HCT116 (cell line): ENCODE measurements at regions not wholly inside any gene's neighbourhood (a gene's known extent, or its start where the extent isn't known, plus 50 kb on each side); places are given as distances from the start of the nearest gene placed in this dataset.

ENCODE experiments used
- ATAC-seq: fragments of 200-7000 bp; cut with Tn5 transposase; 2 replicates; pipeline ENCODE4 v1.9.1; 2020; ENCODE audit warnings: mild to moderate bottlenecking, moderate library complexity
- BruUV-seq: library from RNA; stranded (reverse); fragments of 400-500 nt; replicated peaks from 2 replicates; lab custom pipeline; 2021; lab: Mats Ljungman, UMichigan
- CTCF ChIA-PET: fragments of 300-600 bp; sonication (Branson Sonifier 250); formaldehyde crosslinking; loops from one replicate; lab custom pipeline; 2021; ENCODE audit warnings: antibody characterized with exemption; lab: Charles Lee
- POLR2A ChIA-PET: fragments of 300-600, 350-600 bp; sonication (Branson Sonifier 250); formaldehyde crosslinking; loops from one replicate; lab custom pipeline; 2021; ENCODE audit warnings: antibody characterized with exemption; lab: Charles Lee
- RAD21 ChIA-PET, 2 experiments: fragments of 300-600 bp; sonication (Branson Sonifier 250); formaldehyde crosslinking; loops; one replicate each; lab custom pipeline; 2023; ENCODE audit warnings: low total read pairs in 2 of 2; ENCODE audit not compliant: uncharacterized antibody in 2 of 2, unreplicated experiment in 2 of 2, low non-redundant PET in 1 of 2; lab: Charles Lee
- DNase-seq: peaks from one replicate; pipeline ENCODE4 v3.0.0-alpha.2; 2010; ENCODE audit warnings: low read depth, low spot score
- H2AFZ ChIP-seq: fragments of 200-600 bp; shearing (Covaris generic), sonication (generic); 2 replicates; pipeline ENCODE4 v1.6.1; 2017; ENCODE audit warnings: low read depth, mixed run types, mixed read lengths, antibody characterized with exemption, low read length; ENCODE audit not compliant: poor library complexity, severe bottlenecking
- H3K27ac ChIP-seq: 2 replicates; pipeline ENCODE4 v1.5.1; 2012; ENCODE audit warnings: low read depth, low read length
- H3K27me3 ChIP-seq: fragments of 200-600 bp; sonication (generic); 2 replicates; pipeline ENCODE4 v1.6.1; 2016; ENCODE audit warnings: mixed run types, low read length, mixed read lengths; ENCODE audit not compliant: insufficient read depth
- H3K36me3 ChIP-seq, 2 experiments: fragments of 200-500 bp in 1 of 2; fragments of 200-600 bp in 1 of 2; sonication (Bioruptor generic) in 1 of 2; sonication (generic) in 1 of 2; 2 replicates each; pipeline versions ENCODE4 v1.5.1 to v1.6.1; 2014 to 2016; ENCODE audit warnings: low read length in 2 of 2, inconsistent platforms in 1 of 2, mixed read lengths in 1 of 2, mixed run types in 1 of 2; ENCODE audit not compliant: insufficient read depth in 2 of 2, control insufficient read depth in 1 of 2
- H3K4me1 ChIP-seq, 2 experiments: fragments of 200-600 bp in 1 of 2; sonication (generic) in 1 of 2; 2 replicates each; pipeline versions ENCODE4 v1.5.1 to v1.6.1; 2012 to 2017; ENCODE audit warnings: low read length in 2 of 2, inconsistent platforms in 1 of 2, mild to moderate bottlenecking in 1 of 2, mixed read lengths in 1 of 2, mixed run types in 1 of 2, moderate library complexity in 1 of 2; ENCODE audit not compliant: insufficient read depth in 2 of 2, control insufficient read depth in 1 of 2
- H3K4me2 ChIP-seq: fragments of 200-600 bp; sonication (generic); 2 replicates; pipeline ENCODE4 v1.6.1; 2017; ENCODE audit warnings: mixed run types, low read length, mixed read lengths
- H3K4me3 ChIP-seq, 2 experiments: fragments of 200-600 bp in 1 of 2; sonication (generic) in 1 of 2; replicated peaks in 1 of 2; 2 replicates each; pipeline ENCODE4 v1.5.1; 2011 to 2016; ENCODE audit warnings: low read length in 2 of 2, control low read depth in 1 of 2, low read depth in 1 of 2, mild to moderate bottlenecking in 1 of 2, mixed read lengths in 1 of 2, mixed run types in 1 of 2
- H3K79me2 ChIP-seq: fragments of 200-600 bp; sonication (generic); 2 replicates; pipeline ENCODE4 v1.6.1; 2017; ENCODE audit warnings: mild to moderate bottlenecking, mixed run types, low read length, moderate library complexity, mixed read lengths; ENCODE audit not compliant: insufficient read depth
- H3K9ac ChIP-seq: fragments of 200-600 bp; sonication (generic); 2 replicates; pipeline ENCODE4 v1.6.1; 2016; ENCODE audit warnings: low read length, mixed read lengths
- H3K9me2 ChIP-seq: fragments of 200-600 bp; sonication (generic), shearing (Covaris generic); 2 replicates; pipeline ENCODE4 v1.6.1; 2017; ENCODE audit warnings: mixed run types, mild to moderate bottlenecking, moderate library complexity; ENCODE audit not compliant: insufficient read depth
- H3K9me3 ChIP-seq, 2 experiments: fragments of 200-500 bp in 1 of 2; fragments of 200-600 bp in 1 of 2; sonication (Bioruptor generic) in 1 of 2; sonication (generic) in 1 of 2; 2 replicates each; pipeline ENCODE4 v1.6.1; 2014 to 2017; ENCODE audit warnings: low read length in 2 of 2, mixed read lengths in 2 of 2, inconsistent platforms in 1 of 2, low read depth in 1 of 2, mild to moderate bottlenecking in 1 of 2, mixed run types in 1 of 2, moderate library complexity in 1 of 2; ENCODE audit not compliant: control insufficient read depth in 1 of 2, insufficient read depth in 1 of 2
- H4K20me1 ChIP-seq: fragments of 200-600 bp; sonication (generic), shearing (Covaris generic); 2 replicates; pipeline ENCODE4 v1.6.1; 2017; ENCODE audit warnings: mixed run types, mild to moderate bottlenecking, moderate library complexity; ENCODE audit not compliant: insufficient read depth
- EZH2phosphoT487 ChIP-seq: fragments of 200-600 bp; IDR thresholded peaks from 2 replicates; pipeline ENCODE4 v1.6.1; 2018; ENCODE audit warnings: antibody characterized with exemption, borderline replicate concordance
- JUND ChIP-seq: IDR thresholded peaks from 2 replicates; pipeline ENCODE4 v1.6.1; 2012
- POLR2A ChIP-seq: IDR thresholded peaks from 2 replicates; pipeline ENCODE4 v1.7.0; 2011; ENCODE audit warnings: borderline replicate concordance; ENCODE audit not compliant: insufficient read depth, insufficient read length; ENCODE audit errors: extremely low read depth
- POLR2AphosphoS5 ChIP-seq: IDR thresholded peaks from 2 replicates; pipeline ENCODE4 v1.6.1; 2011; ENCODE audit warnings: mild to moderate bottlenecking, low read depth, low read length, moderate library complexity
- RAD21 ChIP-seq: IDR thresholded peaks from 2 replicates; pipeline ENCODE4 v1.6.1; 2012; ENCODE audit warnings: low read depth, mild to moderate bottlenecking
- SIN3A ChIP-seq: IDR thresholded peaks from 2 replicates; pipeline ENCODE4 v1.6.1; 2012; ENCODE audit warnings: low read depth
- SP1 ChIP-seq: IDR thresholded peaks from 2 replicates; pipeline ENCODE4 v1.6.1; 2012; ENCODE audit warnings: low read depth
- ZFX ChIP-seq: fragments of 450-650 bp; IDR thresholded peaks from 2 replicates; pipeline ENCODE4 v1.6.1; 2017
- ZNF274 ChIP-seq: fragments of 200-500 bp; sonication (Bioruptor generic); IDR thresholded peaks from 2 replicates; pipeline ENCODE4 v1.6.1; 2014; ENCODE audit warnings: mild to moderate bottlenecking, low read depth, low read length, inconsistent platforms
- intact Hi-C: fragments of 100-400 bp; cut with micrococcal nuclease; formaldehyde crosslinking; loops from 2 replicates; pipeline ENCODE4 v1.10.0; 2022
- TF ChIP-seq, protein P1 (sequence below): IDR thresholded peaks from 2 replicates; pipeline ENCODE4 v1.6.1; 2012
- TF ChIP-seq, protein P2 (sequence below): IDR thresholded peaks from 2 replicates; pipeline ENCODE4 v1.6.1; 2011; ENCODE audit warnings: mild to moderate bottlenecking, low read length, moderate library complexity; ENCODE audit not compliant: insufficient replicate concordance; ENCODE audit errors: extremely low read depth
- TF ChIP-seq, protein P3 (sequence below), 3 experiments: fragments of 200-600 bp in 1 of 3; sonication (generic) in 1 of 3; IDR thresholded peaks in 2 of 3; conservative IDR thresholded peaks in 1 of 3; 2 replicates each; pipeline ENCODE4 v1.5.1; 2012 to 2017; ENCODE audit warnings: low read depth in 2 of 3, low read length in 2 of 3, antibody characterized with exemption in 1 of 3, borderline replicate concordance in 1 of 3, control low read depth in 1 of 3, mild to moderate bottlenecking in 1 of 3, mixed read lengths in 1 of 3, mixed run types in 1 of 3, moderate library complexity in 1 of 3; ENCODE audit not compliant: insufficient read depth in 1 of 3

DNA sequence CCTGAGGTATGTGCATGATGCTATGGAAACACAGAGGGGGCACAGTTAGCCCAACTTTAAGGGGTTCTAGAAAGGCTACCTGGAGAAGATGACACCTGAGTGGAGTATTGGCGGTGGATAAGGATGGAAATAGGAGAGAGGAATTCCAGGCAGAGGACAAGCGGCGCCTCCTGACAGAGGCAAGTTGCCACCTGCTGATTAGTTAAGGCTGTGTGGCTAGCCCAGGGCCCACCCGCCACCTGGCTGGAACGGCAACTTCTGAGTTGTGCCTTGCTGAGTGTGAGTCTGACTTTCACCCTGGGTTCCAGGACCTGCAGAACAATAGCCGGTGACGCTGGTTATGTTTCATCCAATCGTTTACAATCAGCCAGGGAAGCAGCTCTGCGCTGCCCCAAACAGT, 126.9 kb upstream of the LMO4 start:
- CTCF ChIA-PET: no interaction called here
- intact Hi-C loops: no loop called here
- no TSS peak for BruUV-seq
- no peak for DNase-seq
- Histone ChIP-seq H3K4me3 (no peak overlapping the region), H3K27me3 (0 out of 2 replicates have a peak, but pooled peaks cover 4% of the 10 kb centered on the region), H3K36me3 (no peaks in the 10 kb centered on the region), H2AFZ (no peak overlapping the region)
- TF ChIP-seq, protein P1, sequence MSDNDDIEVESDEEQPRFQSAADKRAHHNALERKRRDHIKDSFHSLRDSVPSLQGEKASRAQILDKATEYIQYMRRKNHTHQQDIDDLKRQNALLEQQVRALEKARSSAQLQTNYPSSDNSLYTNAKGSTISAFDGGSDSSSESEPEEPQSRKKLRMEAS: no peak
- TF ChIP-seq ZNF274 (no peak), ZFX (no peak), POLR2AphosphoS5 (no peak), RAD21 (no peak), EZH2phosphoT487 (no peak), SP1 (no peak), SIN3A (no peak), JUND (no peak), POLR2A (no peak)
- TF ChIP-seq, protein P2, sequence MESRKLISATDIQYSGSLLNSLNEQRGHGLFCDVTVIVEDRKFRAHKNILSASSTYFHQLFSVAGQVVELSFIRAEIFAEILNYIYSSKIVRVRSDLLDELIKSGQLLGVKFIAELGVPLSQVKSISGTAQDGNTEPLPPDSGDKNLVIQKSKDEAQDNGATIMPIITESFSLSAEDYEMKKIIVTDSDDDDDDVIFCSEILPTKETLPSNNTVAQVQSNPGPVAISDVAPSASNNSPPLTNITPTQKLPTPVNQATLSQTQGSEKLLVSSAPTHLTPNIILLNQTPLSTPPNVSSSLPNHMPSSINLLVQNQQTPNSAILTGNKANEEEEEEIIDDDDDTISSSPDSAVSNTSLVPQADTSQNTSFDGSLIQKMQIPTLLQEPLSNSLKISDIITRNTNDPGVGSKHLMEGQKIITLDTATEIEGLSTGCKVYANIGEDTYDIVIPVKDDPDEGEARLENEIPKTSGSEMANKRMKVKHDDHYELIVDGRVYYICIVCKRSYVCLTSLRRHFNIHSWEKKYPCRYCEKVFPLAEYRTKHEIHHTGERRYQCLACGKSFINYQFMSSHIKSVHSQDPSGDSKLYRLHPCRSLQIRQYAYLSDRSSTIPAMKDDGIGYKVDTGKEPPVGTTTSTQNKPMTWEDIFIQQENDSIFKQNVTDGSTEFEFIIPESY: no peak
- TF ChIP-seq, protein P3, sequence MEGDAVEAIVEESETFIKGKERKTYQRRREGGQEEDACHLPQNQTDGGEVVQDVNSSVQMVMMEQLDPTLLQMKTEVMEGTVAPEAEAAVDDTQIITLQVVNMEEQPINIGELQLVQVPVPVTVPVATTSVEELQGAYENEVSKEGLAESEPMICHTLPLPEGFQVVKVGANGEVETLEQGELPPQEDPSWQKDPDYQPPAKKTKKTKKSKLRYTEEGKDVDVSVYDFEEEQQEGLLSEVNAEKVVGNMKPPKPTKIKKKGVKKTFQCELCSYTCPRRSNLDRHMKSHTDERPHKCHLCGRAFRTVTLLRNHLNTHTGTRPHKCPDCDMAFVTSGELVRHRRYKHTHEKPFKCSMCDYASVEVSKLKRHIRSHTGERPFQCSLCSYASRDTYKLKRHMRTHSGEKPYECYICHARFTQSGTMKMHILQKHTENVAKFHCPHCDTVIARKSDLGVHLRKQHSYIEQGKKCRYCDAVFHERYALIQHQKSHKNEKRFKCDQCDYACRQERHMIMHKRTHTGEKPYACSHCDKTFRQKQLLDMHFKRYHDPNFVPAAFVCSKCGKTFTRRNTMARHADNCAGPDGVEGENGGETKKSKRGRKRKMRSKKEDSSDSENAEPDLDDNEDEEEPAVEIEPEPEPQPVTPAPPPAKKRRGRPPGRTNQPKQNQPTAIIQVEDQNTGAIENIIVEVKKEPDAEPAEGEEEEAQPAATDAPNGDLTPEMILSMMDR (IDR thresholded peaks at IDR 0.05 in 2 of 3, conservative IDR thresholded peaks at IDR 0.05 in 1 of 3; ENCODE audit: borderline replicate concordance in 1 of 3, insufficient read depth in 1 of 3, low read depth in 2 of 3, low read length in 2 of 3): no peak
- TF ChIP-seq, all 23 proteins: peak for 0
- no peaks in the 10 kb centered on the region for H4K20me1 ChIP-seq
- no peak overlapping the region for H3K27ac ChIP-seq
- H3K9me3 ChIP-seq: no peaks in the 10 kb centered on the region
- POLR2A ChIA-PET: no interaction called here
- no peak overlapping the region for H3K4me2 ChIP-seq
- H3K79me2 ChIP-seq: no peaks in the 10 kb centered on the region
- H3K9me2 ChIP-seq: no peaks in the 10 kb centered on the region
- RAD21 ChIA-PET: no interaction called here
- no peak overlapping the region for H3K9ac ChIP-seq
- ATAC-seq: no peak
- H3K4me1 ChIP-seq: no peaks in the 10 kb centered on the region
